Stomach (tissue), 4 donors: ENCODE measurements at regions not wholly inside any gene's neighbourhood (a gene's known extent, or its start where the extent isn't known, plus 50 kb on each side); places are given as distances from the start of the nearest gene placed in this dataset.

Experiments used
- EP300 ChIP-seq: sonication (generic); formaldehyde crosslinking; IDR thresholded peaks from one replicate; pipeline ENCODE4 v1.6.1; 2017; ENCODE audit warnings: antibody characterized with exemption
- POLR2A ChIP-seq, 4 donors: fragments of 450-650 bp; IDR thresholded peaks; one replicate each; pipeline ENCODE4 v1.6.1; 2016; ENCODE audit warnings: antibody characterized with exemption in 4 of 4, control low read depth in 2 of 4, mild to moderate bottlenecking in 1 of 4, moderate library complexity in 1 of 4

DNA sequence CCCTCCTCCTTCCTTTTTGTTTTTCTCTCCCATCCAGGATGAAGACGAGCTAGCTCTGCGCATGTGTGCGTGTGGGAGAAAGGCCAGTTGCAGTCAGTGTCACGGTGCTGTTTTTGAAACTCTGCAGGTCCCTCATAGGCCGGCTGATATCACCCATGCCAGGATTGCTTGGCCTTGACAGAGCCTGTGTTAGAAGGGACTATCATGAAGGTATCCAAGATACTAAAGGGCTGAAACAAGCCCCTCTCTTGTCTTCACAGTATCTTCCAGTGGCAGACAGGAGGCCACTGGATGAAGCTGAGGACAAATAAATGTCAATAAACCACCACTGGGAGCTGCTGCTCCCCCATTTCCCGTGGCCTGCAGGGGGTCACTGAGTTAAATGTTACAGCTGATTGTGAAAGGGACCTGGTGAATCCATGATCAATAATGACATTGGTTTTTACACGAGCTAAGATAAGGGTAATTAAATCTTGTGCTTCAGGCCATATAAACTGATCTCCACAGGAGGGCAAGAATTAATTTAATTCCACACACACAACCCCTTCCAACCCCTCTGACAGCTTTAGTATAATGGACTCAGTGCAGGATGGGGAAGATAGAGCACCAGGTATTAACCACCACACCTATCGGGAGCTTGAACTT is 64.6 kb upstream of the TARBP1 start:
- TF ChIP-seq EP300, result peak; percentile 48
- TF ChIP-seq POLR2A (IDR thresholded peaks at IDR 0.05), result no peak
